ENCODE measurements at regions not wholly inside any gene's neighbourhood (a gene's known extent, or its start where the extent isn't known, plus 50 kb on each side); places are given as distances from the start of the nearest gene placed in this dataset.

GRCh38 chr13:43985422-43986072 is 105.8 kb downstream of the LACC1 start:
- no peak for DNase-seq

DNA sequence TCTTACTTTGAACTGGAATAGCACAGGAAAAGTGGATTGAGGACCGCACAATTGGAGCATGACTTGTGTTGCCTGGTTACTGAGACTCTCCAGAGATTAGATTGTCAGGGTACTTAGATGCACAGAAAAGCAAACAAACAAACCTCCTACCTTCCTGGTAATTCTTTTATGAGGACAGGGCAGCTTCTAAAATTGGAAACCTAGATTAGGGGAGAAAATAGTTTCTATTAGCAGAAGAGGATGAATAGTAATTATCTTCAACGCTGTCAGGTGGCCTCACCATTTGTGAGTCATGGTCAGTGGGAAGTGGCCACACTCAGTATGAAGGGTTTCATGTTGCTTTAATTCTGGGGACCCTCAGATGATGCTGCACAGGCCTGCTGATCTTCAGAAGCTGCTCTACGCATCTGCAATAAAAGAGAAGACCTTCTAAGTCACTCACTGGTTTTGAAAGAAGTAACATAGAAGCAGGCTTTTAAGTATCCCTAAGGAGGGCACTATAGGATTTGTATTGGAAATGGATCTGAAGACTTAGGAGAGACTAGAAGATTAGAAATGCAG is 106.8 kb downstream of the LACC1 start:
- DNase-seq = no peak

DNA sequence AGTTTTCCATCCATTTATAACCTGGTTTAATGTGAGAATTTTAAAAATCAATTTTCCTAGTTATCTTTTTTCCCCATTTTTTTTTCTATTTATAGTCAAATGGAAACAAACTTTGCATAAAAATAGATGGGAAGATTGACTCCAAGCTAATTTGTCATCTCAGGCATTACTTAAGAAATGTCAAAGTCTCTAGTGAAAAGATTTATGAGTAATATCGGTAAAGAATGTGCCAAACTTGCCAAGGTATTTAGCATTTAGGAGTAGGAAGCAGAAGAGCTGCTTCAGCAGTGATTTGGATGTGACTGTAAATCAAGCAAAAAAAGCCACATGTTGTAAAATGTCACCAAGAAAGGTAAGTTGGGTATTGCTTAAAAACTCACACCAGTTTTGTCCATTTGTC is 108.6 kb downstream of the LACC1 start:
- no peak for DNase-seq

DNA sequence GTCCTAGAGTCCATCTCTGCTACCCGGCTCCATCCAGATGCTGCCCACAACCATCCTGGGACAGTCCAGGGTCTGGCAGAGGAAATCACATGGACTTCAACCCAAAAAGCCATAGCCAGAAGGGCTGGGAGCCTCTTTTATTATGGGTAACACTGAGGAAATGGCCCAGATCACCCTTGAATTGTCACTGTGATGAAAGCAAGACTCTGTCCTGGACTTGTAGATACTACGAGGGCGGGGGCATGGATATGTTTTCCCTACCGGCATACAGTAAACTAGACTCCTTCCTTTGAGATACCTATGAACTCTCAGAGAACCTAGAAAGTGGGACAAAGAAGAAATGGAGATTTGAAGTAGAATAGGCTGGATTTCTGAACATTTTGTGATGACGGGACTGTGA is 110.3 kb downstream of the LACC1 start:
- no peak for DNase-seq

- DNase-seq = no peak
Observed at GRCh38 chr13:43990829-43991228, 111.1 kb downstream of the LACC1 start.

- DNase-seq = no peak
Observed at GRCh38 chr13:43991773-43992201, 112.1 kb downstream of the LACC1 start.

- DNase-seq = no peak
Observed at GRCh38 chr13:43992211-43992610, 112.5 kb downstream of the LACC1 start.

DNA sequence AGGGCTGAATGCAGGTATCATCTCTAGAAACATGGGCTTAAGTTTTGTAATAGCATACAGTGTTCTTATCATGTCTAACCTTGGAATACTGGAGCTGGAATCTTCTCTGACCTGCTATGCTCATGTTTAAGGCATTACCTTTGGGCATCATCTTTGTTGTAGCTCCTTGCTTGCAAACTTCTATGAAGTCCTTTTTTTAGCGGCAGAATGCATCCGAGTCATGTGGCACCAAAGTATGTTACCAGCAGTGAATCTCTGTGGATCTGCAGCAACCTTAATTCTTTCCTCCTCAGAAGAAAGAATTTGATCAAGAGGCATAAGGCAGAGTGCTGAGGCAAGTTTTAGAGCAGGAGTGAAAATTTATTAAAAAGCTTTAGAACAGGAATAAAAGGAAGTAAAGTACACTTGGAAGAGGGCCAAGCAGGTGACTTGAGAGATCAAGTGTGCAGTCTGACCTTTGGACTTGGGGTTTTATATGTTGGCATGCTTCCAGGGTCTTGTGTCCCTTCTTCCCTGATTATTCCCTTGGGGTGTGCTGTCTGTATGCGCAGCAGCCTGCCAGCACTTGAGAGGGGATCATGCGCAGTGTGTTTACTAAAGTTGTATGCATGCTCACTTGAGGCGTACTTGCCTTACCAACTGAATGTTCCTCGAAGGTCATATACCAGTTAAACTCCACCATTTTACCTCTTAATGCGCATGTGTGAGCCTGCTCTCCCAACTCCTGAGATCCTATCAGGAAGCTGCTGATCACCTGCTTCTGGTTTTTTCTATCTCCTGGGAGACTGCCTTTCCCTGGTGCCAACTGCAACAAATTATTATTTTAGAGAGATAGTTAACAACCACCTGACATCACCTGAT is 115.5 kb downstream of the LACC1 start:
- DNase-seq = no peak

- no peak for DNase-seq
Observed at GRCh38 chr13:43996221-43996620, 116.5 kb downstream of the LACC1 start.

DNA sequence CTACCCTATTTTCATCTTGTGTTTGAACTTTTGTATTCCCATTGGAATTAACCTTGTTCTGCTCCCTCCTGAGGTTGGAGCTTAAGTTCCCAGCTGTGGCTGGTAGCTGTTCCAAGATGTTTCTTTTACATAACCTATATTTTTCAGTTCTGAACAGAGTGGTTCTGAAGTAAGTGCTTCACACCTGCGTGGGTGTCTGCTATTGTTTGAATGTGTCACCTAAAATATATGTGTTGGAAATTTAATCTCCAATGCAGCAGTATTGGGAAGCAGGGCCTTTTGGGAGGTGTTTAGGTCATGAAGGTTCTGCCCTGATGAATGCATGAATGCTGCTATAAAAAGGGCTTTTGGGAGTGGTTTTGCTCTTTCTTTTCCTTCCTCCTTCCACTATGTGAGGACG is 123.8 kb downstream of the LACC1 start:
- no peak for DNase-seq

GRCh38 chr13:44004878-44005277 is 125.2 kb downstream of the LACC1 start:
- DNase-seq = no peak

GRCh38 chr13:44007451-44007850 is 127.7 kb downstream of the LACC1 start:
- DNase-seq = no peak

DNA sequence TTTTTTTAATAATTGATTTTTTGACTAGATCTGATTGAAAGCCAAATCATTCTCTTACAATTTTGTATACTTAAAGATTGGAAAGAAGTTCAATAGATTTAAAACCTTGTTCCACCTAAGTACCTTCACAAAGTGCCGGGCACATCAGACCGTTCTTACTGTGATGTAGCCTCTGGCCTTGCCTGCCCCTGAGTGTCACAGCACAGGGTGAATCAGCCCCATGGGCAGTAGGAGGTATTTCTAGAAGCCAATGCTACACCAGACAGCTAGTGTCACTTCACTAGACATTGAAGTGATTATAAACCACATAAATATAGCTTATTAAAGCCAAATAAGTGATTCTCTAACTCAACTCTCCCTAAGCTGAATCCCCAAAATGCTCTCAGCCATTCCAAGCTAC is 131.3 kb downstream of the LACC1 start:
- no peak for DNase-seq

- no peak for DNase-seq
Observed at GRCh38 chr13:44012910-44013757, 133.4 kb downstream of the LACC1 start.

- no peak for DNase-seq
Observed at GRCh38 chr13:44013758-44014291, 134.1 kb downstream of the LACC1 start.

- no peak for DNase-seq
Observed at GRCh38 chr13:44014501-44014900, 134.8 kb downstream of the LACC1 start.

GRCh38 chr13:44015118-44015517 is 135.4 kb downstream of the LACC1 start:
- DNase-seq = no peak

DNA sequence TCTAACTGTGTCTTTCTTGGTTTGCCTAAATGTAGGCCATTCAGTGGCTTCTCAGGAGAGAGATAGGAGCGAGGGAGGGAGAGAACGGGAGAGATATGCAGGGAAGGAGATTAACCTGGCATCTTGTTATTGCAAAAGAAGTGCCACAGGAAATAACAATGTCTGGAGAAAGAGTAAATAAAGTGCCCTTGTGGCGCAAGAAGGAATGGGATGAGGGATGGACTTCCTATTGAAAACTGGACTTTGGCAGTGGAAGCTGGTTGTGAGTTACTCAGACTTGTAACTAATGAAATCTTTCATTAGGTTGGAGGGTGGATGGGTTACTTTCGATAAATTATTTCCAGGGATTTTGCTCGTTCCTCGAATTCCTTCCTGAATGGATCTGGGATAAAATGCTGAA is 136.1 kb downstream of the LACC1 start:
- no peak for DNase-seq

DNA sequence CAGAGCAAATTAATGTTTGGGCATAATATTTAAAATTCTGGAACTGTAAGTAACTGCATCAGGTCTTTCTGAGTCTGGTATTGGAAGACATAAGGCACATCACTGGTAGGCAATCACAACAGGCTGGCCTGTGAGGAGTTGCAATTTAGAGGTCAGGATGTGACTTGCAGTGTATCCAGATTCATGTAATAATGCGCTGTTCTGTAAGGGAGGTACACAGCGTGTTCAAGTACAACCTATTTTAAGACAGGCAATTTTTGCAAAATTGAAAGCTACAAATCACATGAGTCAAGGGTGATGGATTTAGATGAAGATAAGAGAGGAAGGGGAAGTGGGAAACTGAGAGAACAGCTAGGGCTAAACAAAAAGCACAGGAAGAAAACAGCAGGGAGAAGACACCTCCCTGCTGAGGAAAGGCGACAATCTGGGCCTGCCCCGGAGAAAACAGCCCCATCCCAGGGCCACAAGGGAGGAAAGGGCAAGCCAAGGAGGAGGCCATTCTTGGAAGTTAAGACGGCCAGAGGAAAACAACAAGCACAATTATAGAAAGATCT is 138.1 kb downstream of the LACC1 start:
- no peak for DNase-seq

DNA sequence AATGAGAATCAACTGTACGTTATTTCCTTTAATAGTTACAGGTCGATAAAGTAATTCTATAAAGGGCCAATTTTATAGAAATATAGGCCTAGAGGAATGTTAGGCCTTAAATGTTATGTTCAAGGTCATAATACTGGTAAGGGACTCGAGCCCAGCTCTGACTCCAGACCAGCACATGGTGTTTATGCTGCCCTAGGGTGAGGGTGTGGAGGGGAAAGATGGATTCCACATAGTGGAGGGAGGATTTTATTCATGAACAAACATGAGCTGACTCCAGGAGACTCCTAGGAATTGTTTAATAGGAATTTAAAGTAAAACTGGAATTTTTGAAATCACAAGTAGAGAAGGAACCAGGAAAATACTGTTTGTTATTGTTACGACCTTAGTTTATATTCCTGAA is 139.9 kb downstream of the LACC1 start:
- DNase-seq = no peak

GRCh38 chr13:44021422-44021821 is 141.7 kb downstream of the LACC1 start:
- no peak for DNase-seq

- DNase-seq = no peak
Observed at GRCh38 chr13:44022196-44022595, 142.5 kb downstream of the LACC1 start.
